HG02943 (cell line): ENCODE measurements at regions not wholly inside any gene's neighbourhood (a gene's known extent, or its start where the extent isn't known, plus 50 kb on each side); places are given as distances from the start of the nearest gene placed in this dataset.

ENCODE experiments used
- ATAC-seq: cut with Tn5 transposase; IDR thresholded peaks from one replicate; pipeline ENCODE4 v1.9.1; 2021; ENCODE audit warnings: mild to moderate bottlenecking, low read depth, moderate library complexity; ENCODE audit not compliant: unreplicated experiment

- no peak for ATAC-seq
These were observed 430.9 kb downstream of the C4orf33 start for GRCh38 chr4:129526812-129527211.

- ATAC-seq = no peak
These were observed 435.3 kb downstream of the C4orf33 start for GRCh38 chr4:129531253-129531652.

DNA sequence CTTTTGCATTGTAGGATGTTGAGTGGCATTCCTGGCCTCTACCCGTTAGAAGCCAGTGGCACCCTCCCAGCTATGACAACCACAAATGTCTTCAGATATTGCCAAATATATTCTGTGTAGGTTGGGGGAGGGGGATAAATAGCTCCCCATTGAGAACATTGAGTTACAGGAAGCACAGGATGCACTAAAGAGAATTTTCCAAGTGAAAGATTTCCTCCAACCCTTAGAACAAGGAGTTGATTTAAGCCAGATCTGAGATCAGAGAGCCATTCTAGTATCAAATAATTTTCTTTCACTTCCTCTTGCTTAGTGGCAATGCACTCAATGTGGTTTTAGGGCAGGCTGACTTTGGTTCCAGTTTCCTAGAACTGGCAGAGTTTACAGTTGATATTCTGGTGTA is 436.6 kb downstream of the C4orf33 start:
- peak; percentile 94 for ATAC-seq

DNA sequence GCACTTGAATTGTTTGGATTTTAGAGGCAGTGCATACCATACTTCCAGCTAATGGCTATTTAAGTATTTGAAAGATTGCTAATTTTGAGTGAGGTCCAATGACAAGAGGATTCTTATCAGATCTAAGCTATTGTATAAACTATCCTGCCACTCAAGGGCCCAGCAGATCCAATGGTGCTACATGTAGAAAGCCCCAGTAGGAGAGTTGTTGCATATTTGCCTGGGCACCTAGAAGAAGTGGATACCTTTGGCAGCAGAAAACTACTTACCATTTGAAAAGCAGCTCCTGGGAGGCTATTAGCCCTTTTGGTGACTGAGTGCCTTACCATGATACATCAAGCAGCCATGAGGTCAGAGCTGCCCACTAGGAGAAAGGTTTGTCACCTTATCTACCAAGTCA is 447.3 kb downstream of the C4orf33 start:
- ATAC-seq = no peak

GRCh38 chr4:129545599-129546278 is 449.8 kb downstream of the C4orf33 start:
- ATAC-seq = no peak

DNA sequence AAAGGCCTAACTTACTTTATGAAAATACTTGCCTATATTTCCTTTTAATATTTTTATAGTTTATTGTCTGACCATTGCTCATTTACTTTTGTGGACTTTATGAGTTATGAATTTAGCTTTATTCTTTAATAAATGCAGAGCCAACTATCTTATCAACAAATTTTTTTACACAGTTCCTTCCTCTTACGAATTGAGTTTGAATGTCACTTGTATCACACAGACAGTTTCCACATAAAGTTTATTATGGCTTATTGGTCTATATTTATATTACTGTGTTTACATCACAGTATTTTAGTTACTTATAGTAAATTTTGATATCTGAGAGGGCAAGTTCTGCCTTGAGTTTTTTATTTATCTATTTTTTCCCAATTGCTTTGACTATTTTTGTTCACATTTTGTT is 450.6 kb downstream of the C4orf33 start:
- ATAC-seq = no peak

DNA sequence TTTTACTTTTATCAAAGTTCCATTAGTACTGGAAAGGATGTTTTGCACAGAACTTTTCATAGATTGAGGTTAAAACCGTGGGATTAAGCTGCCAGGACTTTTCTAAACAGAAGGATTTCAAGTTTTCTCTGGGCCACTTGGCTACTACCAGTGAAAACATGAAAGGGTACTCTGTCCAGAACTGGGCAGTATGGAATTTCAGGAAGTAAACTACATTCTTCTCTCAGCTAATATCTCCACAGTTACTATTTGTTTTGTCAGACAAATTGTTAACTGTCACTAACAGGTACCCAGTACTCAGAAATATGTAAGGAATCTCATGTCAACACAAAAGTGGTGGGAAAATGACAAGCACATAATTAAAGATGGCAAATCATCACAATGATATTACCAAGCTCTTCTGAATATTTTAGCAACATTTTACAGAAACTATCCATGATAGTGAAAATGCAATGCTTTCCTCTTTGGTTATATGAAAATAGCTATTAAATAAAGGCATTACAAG is 454.4 kb downstream of the C4orf33 start:
- ATAC-seq = no peak

DNA sequence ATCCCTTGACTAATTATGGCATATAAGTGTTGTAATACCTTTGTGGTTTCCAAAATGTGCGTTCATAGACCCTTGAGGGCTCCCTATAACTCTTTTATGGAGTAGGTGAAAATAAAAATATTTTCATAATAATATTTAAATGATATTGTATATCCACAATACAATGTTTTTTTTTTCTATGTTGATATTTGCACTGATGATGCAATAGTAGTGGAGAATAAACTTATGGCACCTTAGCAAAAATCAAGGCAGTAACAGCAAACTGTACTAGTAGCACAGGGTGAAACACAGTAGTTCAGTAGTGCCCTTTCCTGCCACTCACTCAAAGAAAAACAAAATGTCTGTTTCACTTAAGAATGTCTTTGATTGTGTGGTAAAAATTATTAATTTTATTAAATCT is 465.3 kb downstream of the C4orf33 start:
- ATAC-seq = no peak

GRCh38 chr4:129561886-129562671 is 466.1 kb downstream of the C4orf33 start:
- ATAC-seq = no peak

GRCh38 chr4:129565214-129565613 is 469.3 kb downstream of the C4orf33 start:
- no peak for ATAC-seq

DNA sequence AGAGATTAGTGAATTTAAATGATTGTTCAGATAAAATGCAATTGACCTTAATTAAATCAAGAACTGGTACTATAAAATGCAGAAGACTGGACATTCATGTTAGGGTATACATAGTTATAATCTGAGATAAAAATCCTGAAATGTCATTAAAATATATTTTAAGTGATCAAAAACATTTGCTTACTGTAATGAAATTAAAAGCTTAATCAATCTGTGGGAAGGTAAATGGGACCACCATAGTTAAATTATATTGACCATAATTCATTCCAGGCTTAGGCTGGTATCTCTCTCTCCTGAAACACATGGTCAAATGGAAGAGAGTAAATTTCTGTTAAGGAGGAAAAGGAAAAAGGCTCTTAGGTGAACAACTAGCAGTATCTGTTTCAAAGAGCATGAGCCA is 474.4 kb downstream of the C4orf33 start:
- ATAC-seq = no peak

GRCh38 chr4:129578336-129578735 is 482.4 kb downstream of the C4orf33 start:
- ATAC-seq = no peak

GRCh38 chr4:129581305-129581704 is 485.4 kb downstream of the C4orf33 start:
- no peak for ATAC-seq

DNA sequence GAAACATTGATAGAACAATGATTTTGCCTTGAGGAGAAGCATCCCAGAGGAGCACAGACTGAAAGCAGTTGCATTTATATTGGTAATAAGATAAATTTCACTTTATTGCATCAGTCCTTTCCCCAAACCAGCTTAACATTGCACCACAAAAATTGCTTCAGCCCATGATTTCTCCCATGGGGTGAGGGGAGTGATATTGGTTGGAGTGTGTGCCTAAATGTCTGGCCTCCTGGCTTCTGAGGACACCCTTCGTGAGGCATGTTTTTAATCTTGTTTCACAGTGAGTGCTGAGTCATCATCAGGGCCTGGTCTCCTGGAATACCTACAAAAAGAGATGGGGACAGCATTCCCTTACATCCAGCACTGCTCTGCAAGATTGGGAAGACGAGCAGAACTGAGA is 487.9 kb downstream of the C4orf33 start:
- no peak for ATAC-seq

DNA sequence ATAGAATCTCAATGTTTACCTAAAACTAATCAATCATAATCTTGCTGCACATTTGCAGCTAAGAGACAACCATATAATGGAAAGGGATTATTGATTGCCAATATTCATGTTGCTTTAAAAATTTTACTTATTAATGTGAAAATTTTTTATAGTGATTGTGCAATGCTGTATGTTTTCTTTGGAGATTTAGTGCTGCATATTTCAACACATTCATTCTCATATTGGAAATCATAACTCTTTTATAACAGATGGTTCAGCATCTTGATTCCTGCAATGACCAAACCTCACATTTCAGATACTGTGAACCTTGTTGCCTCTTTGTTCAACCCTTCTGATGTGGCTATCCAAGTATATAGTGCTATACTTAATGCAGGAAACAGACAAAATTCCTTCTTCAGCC is 502.6 kb downstream of the C4orf33 start:
- no peak for ATAC-seq

DNA sequence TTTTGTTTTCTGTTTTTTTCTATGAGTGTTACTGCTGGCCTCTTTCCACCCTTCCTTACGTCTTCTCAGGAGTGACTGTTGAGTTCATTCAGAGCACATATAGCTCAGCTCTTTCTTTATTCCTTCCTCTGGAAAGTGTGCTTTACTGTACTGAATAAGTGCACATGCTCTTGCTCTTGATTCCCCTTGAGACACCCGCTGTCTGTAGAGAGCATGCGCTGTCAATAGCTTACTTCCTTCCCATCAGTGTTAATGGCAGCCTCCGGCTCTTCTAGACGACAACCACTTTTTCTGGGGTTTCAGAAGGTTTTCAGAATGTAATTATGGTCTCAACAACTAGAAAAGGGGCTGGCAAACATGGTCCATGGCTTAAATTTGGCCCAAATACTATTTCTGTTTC is 504.9 kb downstream of the C4orf33 start:
- ATAC-seq = no peak

- no peak for ATAC-seq
These were observed 506.5 kb downstream of the C4orf33 start for GRCh38 chr4:129602447-129602846.

- no peak for ATAC-seq
These were observed 507.4 kb downstream of the C4orf33 start for GRCh38 chr4:129603241-129603931.

DNA sequence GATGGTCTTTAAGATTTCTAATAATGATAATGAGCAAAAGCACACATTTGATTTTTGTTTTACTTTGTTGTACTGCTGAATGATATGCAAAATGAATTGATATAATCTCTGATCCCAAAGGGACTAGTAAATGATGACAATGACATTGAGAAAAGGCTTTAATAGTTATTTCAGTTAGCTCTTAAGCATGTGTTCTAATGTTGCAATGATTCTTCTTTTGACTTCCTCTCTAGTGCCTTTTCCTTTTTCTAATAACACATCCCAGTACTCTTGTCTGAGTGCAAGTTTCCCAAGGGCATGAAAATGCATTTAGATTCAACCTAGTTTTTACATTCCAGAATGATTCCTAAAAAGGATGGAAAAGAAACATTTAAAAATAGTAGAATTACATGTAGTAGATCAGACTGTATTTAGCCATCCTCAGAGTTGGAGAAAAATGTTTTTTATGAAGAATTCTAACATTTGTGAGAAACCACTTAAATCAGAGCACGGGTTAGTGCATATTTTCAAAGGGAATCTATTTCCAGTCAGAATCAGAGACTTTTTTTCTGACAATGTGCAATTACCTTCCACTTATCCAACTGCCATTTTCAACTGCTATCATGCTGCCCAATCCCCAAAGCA is 508.8 kb downstream of the C4orf33 start:
- no peak for ATAC-seq

GRCh38 chr4:129614611-129615010 is 518.7 kb downstream of the C4orf33 start:
- ATAC-seq = no peak

DNA sequence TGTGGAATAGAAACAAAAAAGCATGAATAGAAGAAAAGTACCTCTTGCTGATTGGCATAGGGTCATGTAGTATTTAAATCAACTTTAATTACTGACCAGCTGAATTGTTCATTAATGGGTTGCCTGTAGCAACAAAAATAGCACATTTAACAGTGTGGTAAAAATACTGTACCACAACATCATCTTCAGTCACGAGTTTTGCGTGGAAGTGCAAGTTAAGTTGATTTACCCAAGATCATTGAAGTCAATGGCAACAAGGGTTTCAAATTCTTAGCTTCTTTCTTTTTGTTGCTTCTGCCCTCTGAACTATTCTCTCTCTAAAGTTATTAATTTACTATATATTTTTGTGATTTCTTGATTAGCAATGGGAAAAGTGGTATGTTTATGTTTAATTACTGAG is 526.6 kb downstream of the C4orf33 start:
- ATAC-seq = no peak
